ENCODE measurements at regions not wholly inside any gene's neighbourhood (a gene's known extent, or its start where the extent isn't known, plus 50 kb on each side); places are given as distances from the start of the nearest gene placed in this dataset.

- no peak overlapping the region for H2BK120ac ChIP-seq (ENCODE audit: low read depth, low read length, poor library complexity, severe bottlenecking)
- peaks cover 0 to 3% of the 10 kb centered on the region in 2 experiments; a peak in 2 of 4 replicates for H3K4me1 Mint-ChIP-seq
- no peak overlapping the region for H2BK12ac ChIP-seq (ENCODE audit: insufficient read length, low read depth, low read length)
- no peak overlapping the region for H3T11ph ChIP-seq (ENCODE audit: low read length)
- no peak overlapping the region for H2BK15ac ChIP-seq (ENCODE audit: low read depth, low read length)
- H2BK5ac ChIP-seq (ENCODE audit: insufficient read length, low read length): no peak overlapping the region
- H3K4me3 Mint-ChIP-seq: no peak overlapping the region
- no peaks in the 10 kb centered on the region for H3K79me2 ChIP-seq (ENCODE audit: insufficient read depth, low read length)
- no peaks in the 10 kb centered on the region for H3K4me1 ChIP-seq (ENCODE audit: insufficient read depth, low read length)
- H2BK20ac ChIP-seq (ENCODE audit: low read depth, low read length, poor library complexity, severe bottlenecking): no peak overlapping the region
- no peak overlapping the region for H3K4me2 ChIP-seq (ENCODE audit: insufficient read depth, insufficient read length, low read length)
- no peak overlapping the region for H4K91ac ChIP-seq (ENCODE audit: insufficient read length, low read depth, low read length)
- no CpG with 5 or more reads among the region's 2 CpGs for WGBS (ENCODE audit: extremely low coverage, insufficient read length, low lambda C conversion rate)
- H3K36me3 Mint-ChIP-seq (ENCODE audit: insufficient read depth in 1 of 3, low read depth in 3 of 3): 0 out of 7 replicates have a peak, but pooled peaks cover 0 to 7% (median 0%) of the 10 kb centered on the region in 3 experiments
- no peak for DNase-seq
- H3K4ac ChIP-seq (ENCODE audit: low read depth, low read length): no peak overlapping the region
- no peak overlapping the region for H3K27ac ChIP-seq (ENCODE audit: insufficient read length, low read depth, low read length)
- H4K20me1 ChIP-seq (ENCODE audit: control insufficient read depth, insufficient read depth, insufficient read length): no peaks in the 10 kb centered on the region
- H3K14ac ChIP-seq (ENCODE audit: insufficient read depth, low read length): no peak overlapping the region
- H3K27me3 Mint-ChIP-seq (ENCODE audit: low read depth): no peaks in the 10 kb centered on the region
- no peaks in the 10 kb centered on the region for H3K79me1 ChIP-seq (ENCODE audit: insufficient read depth, low read depth, low read length, poor library complexity, severe bottlenecking)
- H4K5ac ChIP-seq (ENCODE audit: insufficient read length, low read depth, low read length): no peak overlapping the region
- peaks cover 0 to 5% of the 10 kb centered on the region in 2 experiments; a peak in 2 of 5 replicates for H3K9me3 Mint-ChIP-seq
- TF ChIP-seq CTCF (conservative IDR thresholded peaks at IDR 0.05): no peak
- H2AK5ac ChIP-seq (ENCODE audit: insufficient read length, low read length): no peak overlapping the region
- H3K56ac ChIP-seq (ENCODE audit: insufficient read length, low read depth, low read length): no peak overlapping the region
- no peak overlapping the region for H3K27ac Mint-ChIP-seq
- no peak overlapping the region for H3K9ac ChIP-seq (ENCODE audit: extremely low read depth, insufficient read length, low read length)
- no peak overlapping the region for H3K18ac ChIP-seq (ENCODE audit: insufficient read length, low read depth, low read length)
- no peaks in the 10 kb centered on the region for H3K9me3 ChIP-seq (ENCODE audit: control insufficient read depth, low read depth, low read length)
- H3K23ac ChIP-seq (ENCODE audit: insufficient read length, low read depth, low read length): no peak overlapping the region
- H4K8ac ChIP-seq (replicated peaks; ENCODE audit: insufficient read length, low read depth, low read length): no peak overlapping the region
- H3K27me3 ChIP-seq (ENCODE audit: insufficient read depth, low read length): no peaks in the 10 kb centered on the region
- H3K23me2 ChIP-seq (ENCODE audit: insufficient read length, low read depth, low read length, poor library complexity, severe bottlenecking): no peaks in the 10 kb centered on the region
- no peak overlapping the region for H2AFZ ChIP-seq (ENCODE audit: low read length)
These were observed 309.8 kb upstream of the DCBLD2 start for GRCh38 chr3:99211309-99211708.
